NCI-H446 (cell line): ENCODE measurements at regions not wholly inside any gene's neighbourhood (a gene's known extent, or its start where the extent isn't known, plus 50 kb on each side); places are given as distances from the start of the nearest gene placed in this dataset.
"Not testable (repeated sequence)": the region's sequence is repeated elsewhere in the genome, so short reads cannot be mapped to it uniquely, and the experiment has no call there.

ENCODE experiments used
- DNase-seq, 2 experiments: peaks; one replicate each; lab custom pipeline; 2025; lab: John Stamatoyannopoulos, UW

DNA sequence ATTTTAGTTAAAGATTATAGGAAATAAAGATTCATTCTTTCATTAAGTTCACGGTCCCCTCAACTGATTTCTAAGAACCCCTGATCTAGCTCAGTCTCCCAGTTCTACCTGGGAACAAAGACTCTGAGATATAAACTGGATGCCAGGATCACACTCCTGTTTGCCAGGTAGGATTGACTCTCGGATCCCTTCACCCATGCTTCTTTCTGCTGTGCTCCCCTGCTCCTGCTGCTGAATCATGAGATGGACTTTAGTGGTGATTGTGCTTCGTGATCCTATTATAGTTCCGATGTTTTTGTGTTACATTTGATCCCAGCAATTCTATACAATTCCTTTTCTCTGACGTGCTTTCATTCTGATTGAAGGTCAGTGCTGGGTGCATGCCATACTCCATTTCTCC, 733.1 kb upstream of the TPTE start:
- DNase-seq, result not testable (repeated sequence)

- DNase-seq, result not testable (repeated sequence)
Measured at GRCh38 chr21:9790354-9790753, 731.0 kb upstream of the TPTE start.

DNA sequence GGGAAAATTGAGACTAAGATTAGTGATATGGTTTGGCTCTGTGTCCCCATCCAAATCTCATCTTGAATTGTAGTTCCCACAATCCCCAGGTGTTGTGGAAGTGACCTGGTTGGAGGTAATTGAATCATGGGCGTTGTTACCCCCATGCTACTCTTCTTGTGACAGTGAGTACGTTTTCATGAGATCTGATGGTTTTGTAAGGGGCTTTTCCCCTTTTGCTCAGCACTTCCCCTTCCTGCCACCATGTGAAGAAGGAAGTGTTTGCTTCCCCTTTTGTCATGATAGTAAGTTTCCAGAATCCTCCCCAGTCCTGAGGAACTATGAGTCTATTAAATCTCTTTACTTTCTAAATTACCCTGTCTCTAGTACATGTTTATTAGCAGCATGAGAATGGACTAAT, 729.9 kb upstream of the TPTE start:
- not testable (repeated sequence) for DNase-seq

DNA sequence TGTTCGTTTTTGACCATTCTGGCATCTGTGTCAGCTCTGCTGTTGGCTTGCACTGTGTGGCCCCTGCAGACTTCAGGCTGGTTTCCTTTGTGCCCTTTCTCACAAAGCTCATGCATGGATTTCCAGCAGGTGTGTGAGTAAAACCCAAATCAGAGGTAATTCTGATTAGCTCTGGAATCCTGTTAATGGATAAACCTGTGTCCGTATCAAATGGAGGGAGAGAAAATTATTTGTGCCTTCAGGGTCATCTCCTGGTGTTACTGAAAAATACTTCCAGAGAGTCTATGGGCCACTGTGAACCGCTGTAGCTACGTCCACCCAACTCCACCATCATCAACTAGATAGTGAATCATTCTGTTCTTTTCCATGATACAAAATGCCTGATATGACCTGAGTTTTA, 726.1 kb upstream of the TPTE start:
- not testable (repeated sequence) for DNase-seq

DNA sequence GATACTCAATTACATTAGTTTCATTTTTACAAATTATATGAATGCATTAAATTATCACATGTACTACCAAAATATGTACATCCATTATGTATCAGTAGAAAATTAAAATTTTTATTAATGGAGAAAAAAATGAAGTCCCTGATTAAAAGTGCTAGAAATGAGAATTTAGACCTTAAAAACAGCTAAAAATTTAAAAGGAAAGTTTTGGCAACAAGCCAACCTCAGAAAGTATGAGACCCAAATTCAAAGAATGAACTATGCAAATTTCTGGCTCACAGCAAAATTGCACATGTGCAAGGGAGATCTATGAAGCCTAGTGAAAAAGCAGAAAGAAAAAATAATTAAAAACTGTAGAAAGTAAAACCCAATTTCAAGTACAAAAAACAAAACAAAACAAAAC, 725.1 kb upstream of the TPTE start:
- not testable (repeated sequence) for DNase-seq

GRCh38 chr21:9807675-9808074, 713.7 kb upstream of the TPTE start:
- not testable (repeated sequence) for DNase-seq

- DNase-seq, result not testable (repeated sequence)
Measured at GRCh38 chr21:9811223-9812004, 710.0 kb upstream of the TPTE start.

DNA sequence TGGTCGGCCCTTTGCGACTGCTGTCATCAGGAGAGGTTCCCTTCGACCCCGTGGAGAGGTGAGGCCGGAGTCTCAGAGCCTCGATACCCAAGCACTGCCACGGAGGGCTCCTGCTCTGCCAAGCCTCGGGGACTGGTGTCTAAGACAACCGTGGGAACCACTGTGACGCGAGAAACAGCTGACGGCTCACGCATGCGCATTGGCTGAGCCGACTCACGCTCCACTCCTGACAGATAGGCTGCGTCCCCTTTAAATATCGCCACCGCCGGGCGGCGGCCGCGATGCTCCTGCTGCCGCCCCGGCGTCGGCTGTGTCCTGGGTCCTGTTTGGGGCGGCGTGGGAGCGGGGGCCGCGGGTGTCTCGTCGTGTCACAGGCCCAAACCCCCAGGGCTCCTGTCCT, 708.9 kb upstream of the TPTE start:
- not testable (repeated sequence) for DNase-seq

DNA sequence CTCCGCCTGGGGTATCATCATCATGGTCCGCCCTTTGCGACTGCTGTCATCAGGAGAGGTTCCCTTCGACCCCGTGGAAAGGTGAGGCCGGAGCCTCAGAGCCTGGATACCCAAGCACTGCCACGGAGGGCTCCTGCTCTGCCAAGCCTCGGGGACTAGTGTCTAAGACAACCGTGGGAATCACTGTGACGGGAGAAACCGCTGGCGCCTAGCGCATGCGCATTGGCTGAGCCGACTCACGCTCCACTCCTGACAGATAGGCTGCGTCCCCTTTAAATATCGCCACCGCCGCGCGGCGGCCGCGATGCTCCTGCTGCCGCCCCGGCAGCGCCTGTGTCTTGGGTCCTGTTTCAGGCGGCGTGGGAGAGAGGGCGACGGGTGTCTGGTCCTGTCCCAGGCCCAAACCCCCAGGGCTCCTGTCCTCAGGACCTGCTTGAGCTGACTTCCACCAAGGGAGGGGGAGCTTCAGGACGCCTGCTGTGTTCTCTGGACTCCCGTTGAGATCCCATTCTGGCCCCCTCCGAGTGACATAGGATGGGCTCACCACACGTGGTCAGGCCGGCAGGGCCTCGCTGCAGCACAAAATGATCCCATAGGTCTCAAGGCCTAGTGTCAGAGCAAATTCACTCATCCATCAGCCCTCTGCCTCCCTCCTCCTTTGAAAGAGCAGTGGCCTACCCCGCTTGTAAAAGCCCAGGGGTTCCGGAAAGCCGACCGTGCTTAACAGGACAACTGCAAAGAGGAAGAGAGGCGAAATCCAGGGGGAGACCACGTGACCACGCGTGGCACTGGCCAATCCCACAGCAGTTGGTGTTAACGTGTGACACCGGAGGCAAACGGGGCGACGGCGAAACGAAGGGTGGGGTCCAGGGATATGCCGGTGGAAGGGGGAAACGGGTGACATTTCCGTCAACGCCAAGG, 707.2 kb upstream of the TPTE start:
- not testable (repeated sequence) for DNase-seq

DNA sequence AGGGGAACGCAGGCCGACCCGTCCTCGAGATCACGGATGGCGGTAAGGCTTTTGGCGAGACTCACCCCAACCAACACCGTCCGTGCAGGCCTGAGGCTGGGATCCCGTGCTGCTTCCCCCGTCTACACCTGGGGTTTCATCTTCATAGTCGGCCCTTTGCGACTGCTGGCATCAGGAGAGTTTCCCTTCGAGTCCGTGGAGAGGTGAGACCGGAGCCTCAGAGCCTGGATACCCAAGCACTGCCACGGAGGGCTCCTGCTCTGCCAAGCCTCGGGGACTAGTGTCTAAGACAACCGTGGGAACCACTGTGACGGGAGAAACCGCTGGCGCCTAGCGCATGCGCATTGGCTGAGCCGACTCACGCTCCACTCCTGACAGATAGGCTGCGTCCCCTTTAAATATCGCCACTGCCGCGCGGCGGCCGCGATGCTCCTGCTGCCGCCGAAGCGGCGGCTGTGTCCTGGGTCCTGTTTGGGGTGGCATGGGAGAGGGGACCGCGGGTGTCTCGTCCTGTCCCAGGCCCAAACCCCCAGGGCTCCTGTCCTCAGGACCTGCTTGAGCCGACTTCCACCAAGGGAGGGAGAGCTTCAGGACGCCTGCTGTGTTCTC, 706.1 kb upstream of the TPTE start:
- DNase-seq, result not testable (repeated sequence)

DNA sequence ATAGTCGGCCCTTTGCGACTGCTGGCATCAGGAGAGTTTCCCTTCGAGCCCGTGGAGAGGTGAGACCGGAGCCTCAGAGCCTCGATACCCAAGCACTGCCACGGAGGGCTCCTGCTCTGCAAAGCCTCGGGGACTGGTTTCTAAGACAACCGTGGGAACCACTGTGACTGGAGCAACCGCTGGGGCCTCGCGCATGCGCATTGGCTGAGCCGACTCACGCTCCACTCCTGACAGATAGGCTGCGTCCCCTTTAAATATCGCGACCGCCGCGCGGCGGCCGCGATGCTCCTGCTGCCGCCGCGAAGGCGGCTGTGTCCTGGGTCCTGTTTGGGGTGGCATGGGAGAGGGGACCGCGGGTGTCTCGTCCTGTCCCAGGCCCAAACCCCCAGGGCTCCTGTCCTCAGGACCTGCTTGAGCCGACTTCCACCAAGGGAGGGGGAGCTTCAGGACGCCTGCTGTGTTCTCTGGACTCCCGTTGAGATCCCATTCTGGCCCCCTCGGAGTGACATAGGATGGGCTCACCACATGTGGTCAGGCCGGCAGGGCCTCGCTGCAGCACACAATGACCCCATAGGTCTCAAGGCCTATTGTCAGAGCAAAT, 704.5 kb upstream of the TPTE start:
- DNase-seq, result not testable (repeated sequence)

GRCh38 chr21:9817841-9818441, 703.4 kb upstream of the TPTE start:
- not testable (repeated sequence) for DNase-seq

DNA sequence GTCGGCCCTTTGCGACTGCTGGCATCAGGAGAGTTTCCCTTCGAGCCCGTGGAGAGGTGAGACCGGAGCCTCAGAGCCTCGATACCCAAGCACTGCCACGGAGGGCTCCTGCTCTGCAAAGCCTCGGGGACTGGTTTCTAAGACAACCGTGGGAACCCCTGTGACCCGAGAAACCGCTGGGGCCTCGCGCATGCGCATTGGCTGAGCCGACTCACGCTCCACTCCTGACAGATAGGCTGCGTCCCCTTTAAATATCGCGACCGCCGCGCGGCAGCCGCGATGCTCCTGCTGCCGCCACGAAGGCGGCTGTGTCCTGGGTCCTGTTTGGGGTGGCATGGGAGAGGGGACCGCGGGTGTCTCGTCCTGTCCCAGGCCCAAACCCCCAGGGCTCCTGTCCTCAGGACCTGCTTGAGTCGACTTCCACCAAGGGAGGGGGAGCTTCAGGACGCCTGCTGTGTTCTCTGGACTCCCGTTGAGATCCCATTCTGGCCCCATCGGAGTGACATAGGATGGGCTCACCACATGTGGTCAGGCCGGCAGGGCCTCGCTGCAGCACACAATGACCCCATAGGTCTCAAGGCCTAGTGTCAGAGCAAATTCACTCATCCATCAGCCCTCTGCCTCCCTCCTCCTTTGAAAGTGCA, 701.7 kb upstream of the TPTE start:
- DNase-seq, result not testable (repeated sequence)

GRCh38 chr21:9820579-9820978, 700.8 kb upstream of the TPTE start:
- DNase-seq, result not testable (repeated sequence)

DNA sequence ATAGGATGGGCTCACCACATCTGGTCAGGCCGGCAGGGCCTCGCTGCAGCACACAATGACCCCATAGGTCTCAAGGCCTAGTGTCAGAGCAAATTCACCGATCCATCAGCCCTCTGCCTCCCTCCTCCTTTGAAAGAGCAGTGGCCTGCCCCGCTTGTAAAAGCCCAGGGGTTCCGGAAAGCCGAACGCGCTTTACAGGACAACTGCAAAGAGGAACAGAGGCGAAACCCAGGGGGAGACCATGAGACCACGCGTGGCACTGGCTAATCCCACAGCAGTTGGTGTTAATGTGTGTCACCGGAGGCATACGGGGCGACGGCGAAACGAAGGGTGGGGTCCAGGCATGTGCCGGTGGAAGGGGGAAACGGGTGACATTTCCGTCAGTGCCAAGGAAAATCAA, 699.9 kb upstream of the TPTE start:
- not testable (repeated sequence) for DNase-seq

DNA sequence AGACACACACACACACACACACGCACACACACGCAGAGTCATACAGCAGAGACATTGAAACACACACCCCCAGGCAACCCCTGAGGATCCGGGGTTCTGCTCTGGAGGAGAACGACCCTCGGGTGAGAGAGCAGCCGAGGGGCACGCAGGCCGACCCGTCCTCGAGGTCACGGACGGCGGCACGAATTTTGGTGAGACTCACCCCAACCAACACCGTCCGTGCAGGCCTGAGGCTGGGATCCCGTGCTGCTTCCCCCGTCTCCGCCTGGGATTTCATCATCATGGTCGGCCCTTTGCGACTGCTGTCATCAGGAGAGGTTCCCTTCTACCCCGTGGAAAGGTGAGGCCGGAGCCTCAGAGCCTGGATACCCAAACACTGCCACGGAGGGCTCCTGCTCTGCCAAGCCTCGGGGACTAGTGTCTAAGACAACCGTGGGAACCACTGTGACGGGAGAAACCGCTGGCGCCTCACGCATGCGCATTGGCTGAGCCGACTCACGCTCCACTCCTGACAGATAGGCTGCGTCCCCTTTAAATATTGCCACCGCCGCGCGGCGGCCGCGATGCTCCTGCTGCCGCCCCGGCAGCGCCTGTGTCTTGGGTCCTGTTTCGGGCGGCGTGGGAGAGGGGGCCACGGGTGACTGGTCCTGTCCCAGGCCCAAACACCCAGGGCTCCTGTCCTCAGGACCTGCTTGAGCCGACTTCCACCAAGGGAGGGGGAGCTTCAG, 699.1 kb upstream of the TPTE start:
- not testable (repeated sequence) for DNase-seq

GRCh38 chr21:9823197-9824157, 697.9 kb upstream of the TPTE start:
- not testable (repeated sequence) for DNase-seq

- DNase-seq, result not testable (repeated sequence)
Measured at GRCh38 chr21:9830801-9831200, 690.6 kb upstream of the TPTE start.

- not testable (repeated sequence) for DNase-seq
Measured at GRCh38 chr21:9832751-9833150, 688.6 kb upstream of the TPTE start.
